Inferior parietal cortex (tissue), 1 donor: ENCODE measurements at regions not wholly inside any gene's neighbourhood (a gene's known extent, or its start where the extent isn't known, plus 50 kb on each side); places are given as distances from the start of the nearest gene placed in this dataset.
A peak's percentile ranks its signal among the peaks of the same experiment; 100 is the strongest.

Experiments
- DNase-seq: peaks from one replicate; pipeline ENCODE4 v3.0.0-alpha.2; 2016; ENCODE audit errors: extremely low spot score

DNA sequence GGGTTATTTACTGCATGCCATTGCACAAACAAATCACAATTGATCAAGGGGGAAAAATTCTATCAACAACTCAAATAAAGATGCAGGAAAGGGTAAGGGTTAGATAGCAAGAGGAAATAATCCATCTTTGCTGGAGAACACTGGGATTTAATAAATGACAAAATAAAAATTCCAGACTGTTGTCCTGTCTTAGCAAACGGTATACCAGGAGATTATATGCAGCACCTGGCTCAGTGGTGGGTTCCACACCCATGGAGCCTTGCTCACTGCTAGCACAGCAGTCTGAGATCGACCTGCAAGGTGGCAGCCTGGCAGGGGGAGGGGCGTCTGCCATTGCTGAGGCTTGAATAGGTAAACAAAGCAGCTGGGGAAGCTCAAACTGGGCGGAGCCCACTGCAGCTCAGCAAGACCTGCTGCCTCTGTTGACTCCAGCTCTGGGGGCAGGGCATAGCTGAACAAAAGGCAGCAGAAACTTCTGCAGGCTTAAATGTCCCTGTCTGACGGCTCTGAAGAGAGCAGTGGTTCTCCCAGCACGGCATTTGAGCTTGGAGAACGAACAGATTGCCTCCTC, 296.5 kb upstream of the THSD7B start:
- no peak for DNase-seq

DNA sequence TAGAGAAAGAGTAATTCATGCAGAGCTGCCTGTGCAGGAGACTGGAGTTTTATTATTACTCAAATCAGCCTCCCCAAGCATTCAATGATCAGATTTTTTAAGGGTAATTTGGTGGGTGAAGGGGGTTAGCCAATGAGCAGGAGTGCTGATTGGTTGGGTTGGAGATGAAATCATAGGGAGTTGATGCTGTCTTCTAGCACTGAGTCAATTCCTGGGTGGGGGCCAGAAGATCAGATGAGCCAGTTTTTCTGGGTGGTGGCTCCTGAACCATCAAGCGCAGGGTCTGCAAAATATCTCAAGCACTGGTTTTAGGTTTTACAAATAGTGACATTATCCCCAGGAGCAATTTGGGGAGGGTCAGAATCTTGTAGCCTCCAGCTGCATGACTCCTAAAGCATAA, 312.8 kb upstream of the THSD7B start:
- DNase-seq, result no peak

- no peak for DNase-seq
These were observed 316.2 kb upstream of the THSD7B start for GRCh38 chr2:136448986-136449780.

DNA sequence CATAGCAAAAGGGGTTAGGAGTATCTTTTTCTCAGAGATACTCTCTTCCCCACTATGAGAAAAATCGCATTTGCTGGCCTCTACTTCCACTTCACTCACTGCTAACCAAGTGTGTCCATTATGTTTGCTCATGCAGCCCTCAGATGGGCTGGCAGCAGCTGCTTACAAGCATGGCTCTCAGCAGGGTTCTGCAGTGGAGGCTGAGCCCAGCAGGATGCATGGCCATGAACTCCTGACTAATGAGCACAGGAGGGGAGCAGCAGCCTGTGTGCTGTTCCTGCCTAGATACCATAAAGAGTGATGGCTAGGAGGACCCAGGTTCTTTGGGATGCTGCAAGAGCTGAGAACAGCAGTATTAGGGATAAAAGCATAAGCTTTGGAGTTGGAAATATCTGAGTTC, 316.9 kb upstream of the THSD7B start:
- no peak for DNase-seq

GRCh38 chr2:136444323-136444722, 321.0 kb upstream of the THSD7B start:
- no peak for DNase-seq

DNA sequence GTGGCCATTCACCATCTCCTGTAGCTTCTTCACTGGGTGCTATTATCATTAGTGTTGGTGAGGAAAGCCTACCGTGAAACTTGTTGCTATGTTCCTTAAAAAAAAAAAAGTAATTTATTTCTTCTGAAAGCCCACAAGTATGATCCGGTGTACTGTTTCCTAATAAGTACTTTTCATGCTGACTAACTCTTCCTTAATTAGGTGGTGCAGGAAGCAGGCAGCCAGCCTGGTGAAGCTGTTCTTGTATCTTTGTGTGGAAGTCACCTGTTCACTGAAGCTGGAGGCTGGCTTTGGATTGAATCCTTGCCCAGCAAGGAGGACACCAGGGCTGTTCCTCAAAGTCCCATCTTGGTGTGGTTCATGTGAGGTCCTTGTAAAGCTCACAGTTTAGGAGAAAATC, 321.7 kb upstream of the THSD7B start:
- DNase-seq, result no peak

DNA sequence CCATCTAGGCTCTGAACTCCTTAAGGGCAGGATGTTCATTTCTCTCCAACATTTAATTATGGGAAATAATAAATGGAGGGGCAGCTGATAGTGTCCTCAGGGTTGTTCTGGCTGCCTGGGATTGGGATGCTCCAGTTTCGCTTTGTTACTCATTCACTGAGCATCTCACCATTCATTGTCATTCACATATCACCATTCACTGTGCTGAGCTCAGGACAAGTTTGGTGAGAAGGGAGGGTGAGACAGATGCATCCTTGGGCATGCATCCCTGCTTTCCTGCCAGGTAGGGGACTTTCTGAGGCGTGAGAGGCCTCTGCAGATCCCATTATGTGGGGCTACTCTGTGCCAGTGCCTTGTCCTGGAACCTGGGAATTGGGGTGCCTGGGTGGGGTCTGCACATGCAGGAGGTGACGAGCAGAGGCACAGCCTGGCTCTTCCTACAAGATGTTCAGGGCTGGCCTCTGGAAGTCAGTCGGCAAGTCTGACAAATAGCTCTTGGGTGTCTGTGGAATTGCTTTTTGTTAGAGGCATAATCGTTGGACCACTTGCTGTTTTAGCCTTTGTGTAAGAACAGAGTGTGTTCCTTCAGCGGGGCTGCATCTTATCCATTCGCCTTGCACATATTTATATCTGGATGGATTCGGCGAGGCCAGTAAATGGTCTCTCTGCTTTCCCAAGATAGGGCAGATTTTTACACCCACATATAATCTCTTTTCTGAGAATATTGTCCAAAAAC, 323.2 kb upstream of the THSD7B start:
- no peak for DNase-seq

GRCh38 chr2:136439064-136439676, 321.2 kb upstream of the CXCR4 start:
- no peak for DNase-seq

GRCh38 chr2:136437461-136437860, 319.5 kb upstream of the CXCR4 start:
- no peak for DNase-seq

GRCh38 chr2:136436936-136437335, 319.0 kb upstream of the CXCR4 start:
- DNase-seq, result no peak

DNA sequence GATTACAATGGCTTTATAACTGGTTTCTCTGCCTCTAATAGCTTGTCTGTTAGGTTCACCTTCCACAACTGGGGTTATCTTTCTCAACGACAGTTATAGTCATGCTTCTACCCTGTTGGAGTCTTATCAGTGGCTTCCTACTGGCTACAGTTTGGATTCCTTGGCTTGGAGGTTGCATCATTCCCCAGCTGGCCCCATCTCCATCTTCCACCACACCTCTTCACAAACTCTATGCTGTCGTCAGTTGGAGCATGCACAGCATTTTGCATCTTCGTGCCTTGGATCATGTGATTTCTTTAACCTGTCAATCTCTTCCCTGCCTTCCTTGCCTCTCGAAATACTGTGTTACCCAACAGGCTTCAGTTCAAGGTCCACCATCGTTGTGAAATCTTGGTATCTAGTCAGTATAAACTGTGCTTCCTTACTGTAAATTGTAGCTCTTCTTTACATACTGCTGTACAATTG, 316.3 kb upstream of the CXCR4 start:
- DNase-seq, result no peak

DNA sequence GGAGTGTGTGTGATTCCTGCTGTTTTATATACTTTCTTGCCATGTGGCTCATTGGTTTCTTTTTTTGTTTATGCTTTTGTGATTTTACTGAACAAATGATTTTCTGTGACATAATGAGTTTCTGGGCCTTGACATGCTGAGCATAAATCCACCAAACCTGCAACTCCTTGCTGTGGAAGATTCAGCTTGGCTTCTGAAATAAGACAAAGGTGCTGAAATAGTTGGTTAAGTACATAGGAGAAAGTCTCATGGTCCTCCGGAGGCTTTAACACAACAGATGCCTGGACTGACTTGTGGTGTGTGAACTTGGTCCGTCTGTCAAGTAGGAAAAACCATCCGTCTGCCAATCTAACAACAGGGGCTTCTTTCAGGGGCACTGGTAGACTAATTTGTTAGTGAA, 315.3 kb upstream of the CXCR4 start:
- no peak for DNase-seq

DNA sequence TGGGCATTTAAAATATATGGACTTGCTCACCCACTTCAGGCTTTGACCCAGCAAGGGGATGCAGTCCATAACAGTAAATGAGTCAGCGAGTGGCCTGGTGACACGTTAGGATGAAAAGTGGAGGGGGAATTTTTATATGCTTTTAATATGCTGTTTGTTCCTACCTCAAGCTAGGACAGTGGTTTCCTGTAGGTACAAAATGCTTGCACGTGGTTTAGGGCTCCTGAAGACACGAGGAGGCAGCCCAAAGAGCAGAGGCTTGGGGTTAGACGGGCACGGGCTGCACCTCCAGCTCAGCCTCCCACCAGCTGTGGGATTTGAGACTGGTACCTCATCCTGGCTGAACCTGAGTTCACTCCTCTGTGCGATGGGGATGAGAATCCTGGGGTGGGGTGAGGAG, 306.2 kb upstream of the CXCR4 start:
- DNase-seq, result no peak

DNA sequence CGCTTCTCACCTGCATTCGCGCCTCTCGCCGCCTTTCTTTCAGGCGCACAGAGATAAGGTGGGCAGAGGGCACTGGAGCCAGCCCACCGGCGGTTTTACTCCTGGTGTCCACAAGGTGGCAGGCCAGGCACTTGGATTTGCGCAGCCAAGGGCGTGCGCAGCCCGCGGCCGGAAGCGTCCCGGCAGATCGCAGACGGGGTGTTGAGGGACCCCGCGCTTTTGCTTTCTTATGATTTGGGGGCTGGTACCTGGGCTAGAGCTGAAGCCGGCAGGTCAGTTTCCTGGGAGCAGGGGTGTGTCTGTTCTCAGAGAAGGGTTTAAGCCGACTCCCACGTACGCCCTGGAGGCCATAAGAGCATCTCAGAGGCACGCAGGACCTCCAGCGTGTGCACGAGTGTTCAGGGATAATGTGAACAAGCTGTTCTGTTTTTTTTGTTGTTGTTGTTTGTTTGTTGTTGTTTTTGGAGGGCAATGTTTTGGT, 305.6 kb upstream of the CXCR4 start:
- peak; percentile 76 for DNase-seq

GRCh38 chr2:136422512-136422911, 304.6 kb upstream of the CXCR4 start:
- no peak for DNase-seq

DNA sequence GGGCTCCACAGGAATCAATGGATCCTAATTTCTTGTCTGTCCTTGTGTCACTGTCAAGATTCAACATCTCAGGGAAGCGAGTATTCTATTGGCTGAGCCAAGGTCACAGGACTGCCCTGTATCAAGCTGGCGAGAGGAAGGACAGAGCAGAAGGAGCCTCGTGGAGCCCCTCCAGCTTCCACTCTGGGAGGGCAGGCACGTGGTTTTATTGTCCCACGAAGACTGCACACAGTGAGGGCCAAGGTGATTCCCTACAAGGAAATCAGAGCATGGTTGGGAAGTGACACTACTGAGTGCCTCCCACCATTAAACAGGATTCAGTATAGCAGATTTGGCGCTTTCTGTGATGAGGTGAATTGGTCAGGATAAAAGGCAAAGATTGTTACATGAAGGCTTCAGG, 302.4 kb upstream of the CXCR4 start:
- no peak for DNase-seq

- no peak for DNase-seq
These were observed 294.0 kb upstream of the CXCR4 start for GRCh38 chr2:136411946-136412345.

DNA sequence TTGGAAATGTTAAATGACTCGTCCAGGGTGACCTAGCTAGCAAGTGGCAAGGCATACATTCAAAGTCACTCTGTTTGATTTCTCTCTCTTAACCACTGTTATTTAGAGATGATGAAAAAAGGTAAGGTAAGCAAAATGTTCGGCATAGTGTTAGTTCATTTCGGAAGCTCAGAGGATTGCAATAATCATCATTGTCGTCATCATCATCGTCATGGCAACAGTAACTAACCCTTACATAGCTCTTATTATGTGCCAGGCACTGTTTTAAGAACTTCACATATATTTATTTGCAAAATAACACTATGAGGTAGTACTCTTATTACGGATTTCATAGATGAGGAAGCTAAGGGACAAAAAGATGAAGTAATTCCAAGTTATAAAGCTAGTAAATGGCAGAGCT, 292.7 kb upstream of the CXCR4 start:
- DNase-seq, result no peak

DNA sequence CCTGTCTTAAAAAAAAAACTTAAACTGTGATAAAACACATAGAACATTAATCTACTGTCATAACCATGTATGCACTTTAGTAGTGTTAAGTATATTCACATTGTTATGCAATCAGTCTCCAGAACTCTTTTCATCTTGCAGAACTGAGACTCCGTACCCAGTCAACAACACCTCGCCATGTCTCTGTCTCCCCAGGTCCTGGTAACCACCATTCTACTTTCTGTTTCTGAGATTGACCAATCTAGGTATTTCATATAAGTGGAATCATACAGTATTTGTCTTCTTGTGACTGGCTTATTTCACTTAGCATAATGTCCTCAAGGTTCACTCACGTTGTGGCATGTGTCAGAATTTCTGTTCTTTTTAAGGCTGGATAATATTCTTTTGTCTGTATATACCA, 290.8 kb upstream of the CXCR4 start:
- no peak for DNase-seq

GRCh38 chr2:136407952-136408318, 290.0 kb upstream of the CXCR4 start:
- no peak for DNase-seq

GRCh38 chr2:136407117-136407951, 289.4 kb upstream of the CXCR4 start:
- no peak for DNase-seq
